HG03175 (cell line): ENCODE measurements at regions not wholly inside any gene's neighbourhood (a gene's known extent, or its start where the extent isn't known, plus 50 kb on each side); places are given as distances from the start of the nearest gene placed in this dataset.

Experiments
- ATAC-seq: cut with Tn5 transposase; IDR thresholded peaks from one replicate; pipeline ENCODE4 v1.9.1; 2021; ENCODE audit warnings: mild to moderate bottlenecking, moderate library complexity; ENCODE audit not compliant: unreplicated experiment

DNA sequence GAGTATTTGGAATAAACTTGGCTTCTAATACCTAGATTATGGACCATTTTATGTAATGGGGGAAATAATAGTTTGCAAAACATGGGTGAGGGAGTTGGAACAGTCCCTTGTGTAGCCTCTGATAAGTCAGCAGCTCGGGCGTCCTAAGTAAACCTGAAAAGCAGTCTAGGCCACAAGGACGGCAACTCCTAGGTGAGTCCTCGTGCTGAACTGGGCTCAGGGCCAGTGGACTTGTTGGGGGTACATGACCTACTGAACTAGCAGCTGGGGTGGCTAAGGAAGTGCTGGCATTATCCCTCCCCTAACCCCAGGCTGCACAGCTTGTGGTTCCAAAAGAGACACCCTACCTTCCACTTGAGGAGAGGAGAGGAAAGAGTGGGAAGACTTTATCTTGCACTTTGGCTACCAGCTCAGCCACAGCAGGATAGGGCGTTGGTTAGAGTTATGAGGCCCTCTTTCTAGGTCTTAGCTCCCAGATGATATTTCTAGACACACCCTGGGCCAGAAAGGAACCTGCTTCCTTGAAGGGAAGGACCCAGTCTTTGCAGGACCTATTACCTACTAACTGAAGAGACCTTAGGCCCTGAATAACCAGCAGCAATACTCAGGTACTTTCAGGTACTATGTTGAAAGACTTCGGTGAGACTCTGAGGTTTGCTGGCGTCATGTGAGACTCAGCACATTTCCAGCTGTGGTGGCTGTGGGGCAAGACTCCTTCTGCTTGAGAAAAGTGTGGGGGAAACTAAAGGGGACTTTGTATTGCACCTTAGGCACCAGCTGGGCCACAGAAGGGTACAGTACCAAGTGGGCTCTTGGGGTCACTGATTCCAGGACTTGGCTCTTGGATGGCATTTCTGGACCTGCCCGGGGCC, 71.0 kb downstream of the AQP4 start:
- ATAC-seq = no peak

DNA sequence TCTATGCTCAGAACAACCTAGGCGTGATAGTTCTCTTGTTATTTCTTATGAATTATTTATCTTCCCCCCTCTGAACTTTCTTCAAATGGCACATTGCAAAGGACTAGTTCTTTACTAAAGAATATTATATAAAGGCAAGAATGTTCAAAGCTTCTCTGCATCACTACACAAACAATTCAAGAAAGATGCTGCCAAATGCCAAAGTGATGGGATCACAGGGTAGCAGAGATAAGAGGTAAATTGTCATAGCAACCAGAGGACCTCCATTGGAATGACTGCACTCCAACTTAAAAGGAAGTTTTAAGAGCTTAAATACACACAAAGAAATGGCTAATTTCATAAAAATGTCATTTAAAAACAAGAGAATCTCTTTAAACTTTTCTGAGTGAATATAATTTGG, 72.8 kb downstream of the AQP4 start:
- ATAC-seq = no peak

GRCh38 chr18:26791676-26792075, 73.8 kb downstream of the AQP4 start:
- ATAC-seq = no peak

DNA sequence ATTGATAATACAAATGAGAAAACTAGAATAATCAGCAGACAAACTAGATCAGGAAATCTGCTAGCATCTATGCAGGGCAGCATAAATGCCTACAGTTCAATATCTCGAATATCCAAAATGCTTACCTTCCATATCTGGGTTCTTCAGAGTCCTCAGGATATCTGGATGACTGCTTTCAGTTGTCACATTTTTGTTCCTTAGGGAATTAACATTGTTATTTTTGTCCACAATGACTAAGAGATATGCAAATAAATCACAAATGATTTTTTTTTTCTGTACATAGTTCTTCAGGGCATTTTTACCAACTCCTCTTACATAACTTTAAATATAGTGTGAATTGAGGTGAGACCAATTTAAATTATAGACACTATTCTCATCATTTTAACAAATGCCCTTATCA, 80.9 kb downstream of the AQP4 start:
- ATAC-seq = no peak

GRCh38 chr18:26783170-26783569, 82.3 kb downstream of the AQP4 start:
- no peak for ATAC-seq

- ATAC-seq = no peak
Measured at GRCh38 chr18:26780520-26781325, 84.8 kb downstream of the AQP4 start.

GRCh38 chr18:26778054-26778393, 87.5 kb downstream of the AQP4 start:
- ATAC-seq = no peak

GRCh38 chr18:26777351-26778053, 88.0 kb downstream of the AQP4 start:
- no peak for ATAC-seq

DNA sequence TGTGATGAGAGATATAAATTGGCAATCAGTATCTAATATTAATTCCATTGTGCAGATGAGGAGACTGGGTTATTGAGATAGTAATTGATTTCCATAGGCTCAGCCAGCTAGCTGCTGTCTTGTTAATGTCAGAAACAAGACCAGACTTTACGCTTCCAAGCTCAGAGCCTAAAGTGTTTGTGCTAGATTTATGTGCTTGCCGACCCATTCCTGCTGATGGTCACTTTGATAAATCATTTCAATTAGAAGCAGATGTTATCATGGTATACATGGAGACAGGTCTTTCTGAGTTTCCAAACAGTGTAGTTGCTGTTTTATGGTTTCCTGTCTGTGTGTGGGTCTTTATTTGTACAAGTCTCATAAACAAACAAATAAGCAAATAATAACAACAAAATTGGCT, 92.8 kb downstream of the AQP4 start:
- ATAC-seq = no peak

GRCh38 chr18:26771524-26771923, 94.0 kb downstream of the AQP4 start:
- peak; percentile 56 for ATAC-seq

DNA sequence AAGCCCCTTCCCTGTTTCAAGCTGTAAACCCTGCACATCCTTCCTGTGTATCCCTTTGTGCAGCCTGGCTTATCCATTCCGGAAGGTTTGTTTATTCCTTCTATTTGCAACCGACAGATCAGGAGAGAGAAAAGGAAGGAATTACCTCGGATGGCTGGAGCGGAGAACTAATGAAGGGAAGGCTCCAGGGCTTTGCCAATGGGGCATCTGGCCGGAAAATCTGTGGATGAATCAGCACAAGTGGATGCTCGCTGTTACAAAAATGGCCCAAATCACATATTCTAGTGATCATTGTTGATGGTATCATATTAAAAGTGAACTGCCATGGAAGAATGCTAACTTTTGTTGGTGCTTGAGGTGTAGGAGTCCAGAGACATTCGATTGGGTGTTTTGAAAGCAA, 97.1 kb downstream of the AQP4 start:
- ATAC-seq = no peak

DNA sequence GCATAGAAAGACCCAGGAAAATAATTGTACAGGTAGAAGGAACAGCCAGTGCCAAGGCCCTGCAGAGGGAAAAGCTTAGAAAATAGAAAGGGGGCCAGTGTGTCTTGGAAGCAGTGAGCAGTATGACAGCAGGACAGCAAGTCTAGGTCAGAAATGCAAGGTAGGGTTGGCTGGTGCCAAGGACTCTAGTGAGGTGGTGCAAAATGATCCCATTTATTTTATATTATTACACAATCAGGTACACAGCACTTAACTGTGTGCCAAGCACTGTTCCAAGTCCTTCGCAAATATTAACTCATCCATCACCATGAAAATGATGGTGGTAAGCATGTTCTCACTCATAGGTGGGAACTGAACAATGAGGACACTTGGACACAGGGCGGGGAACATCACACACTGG, 100.0 kb downstream of the AQP4 start:
- no peak for ATAC-seq

- ATAC-seq = no peak
Measured at GRCh38 chr18:26764586-26764985, 100.9 kb downstream of the AQP4 start.

GRCh38 chr18:26764177-26764576, 101.3 kb downstream of the AQP4 start:
- ATAC-seq = no peak

- ATAC-seq = no peak
Measured at GRCh38 chr18:26763446-26764110, 101.9 kb downstream of the AQP4 start.

DNA sequence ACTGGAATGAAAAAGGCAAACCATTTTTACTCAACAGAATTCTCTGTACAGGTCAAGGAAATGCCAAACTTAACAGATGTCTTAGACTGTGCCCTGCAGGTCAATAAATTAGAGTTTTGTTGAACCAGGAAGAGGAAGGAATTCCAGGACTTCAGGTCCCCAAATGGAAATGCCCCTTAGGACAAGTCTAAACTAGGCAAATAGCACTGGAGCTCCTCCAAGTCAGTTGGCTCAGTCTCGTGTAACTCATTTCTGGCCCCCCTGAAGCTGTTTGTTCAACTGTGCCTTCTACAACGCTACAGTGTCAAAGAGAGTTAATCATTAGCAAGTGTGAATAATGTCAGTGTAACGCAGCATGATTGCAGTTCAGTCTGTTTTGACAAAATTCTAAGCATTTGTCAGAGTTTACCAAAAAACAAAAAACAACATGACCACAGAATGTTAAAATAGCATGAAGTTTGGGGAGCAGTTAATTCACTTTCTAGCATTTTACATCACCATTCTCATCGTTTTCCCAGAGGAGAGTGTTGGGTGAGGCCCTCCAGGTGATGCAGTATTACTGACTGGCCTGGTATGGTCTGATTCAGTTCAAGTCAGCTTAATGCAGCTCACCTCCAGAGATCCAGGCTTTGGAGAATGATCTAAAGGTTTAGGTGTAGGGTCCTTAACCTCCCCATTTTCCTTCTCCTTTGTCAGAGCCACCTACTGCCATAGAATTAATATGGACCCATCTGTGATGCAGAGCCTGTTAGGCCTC, 108.1 kb downstream of the AQP4 start:
- no peak for ATAC-seq

- ATAC-seq = no peak
Measured at GRCh38 chr18:26756556-26756955, 109.0 kb downstream of the AQP4 start.

DNA sequence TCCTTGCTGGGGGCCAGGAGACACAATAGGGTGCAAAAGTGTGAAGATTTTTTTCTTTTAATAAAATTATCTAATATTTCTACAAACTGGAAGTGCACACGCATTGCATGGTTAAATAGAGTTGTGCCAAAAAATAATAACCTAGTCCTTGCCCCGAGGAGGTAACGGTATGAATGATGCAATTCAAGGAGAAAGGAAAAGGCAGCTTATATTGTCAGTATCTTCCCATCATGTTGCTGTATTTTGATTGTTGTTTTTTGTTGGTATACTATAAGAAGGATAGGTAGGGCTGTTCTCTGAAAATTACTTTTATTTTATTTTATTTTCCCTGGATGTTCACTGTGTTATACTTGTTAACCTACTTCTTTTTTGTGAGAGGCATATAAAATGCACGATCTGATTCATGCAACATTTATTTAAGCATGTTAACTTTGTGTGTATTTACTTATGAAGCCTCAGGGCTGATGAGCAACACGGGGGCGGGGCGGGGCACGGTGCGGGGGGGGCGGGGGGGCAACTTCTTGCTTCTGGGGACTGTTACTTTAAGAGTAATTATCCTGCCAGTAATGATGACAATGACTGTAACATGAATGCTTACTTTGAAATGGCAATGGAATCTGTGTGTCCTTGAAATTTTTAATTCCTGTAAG, 118.6 kb downstream of the AQP4 start:
- no peak for ATAC-seq

DNA sequence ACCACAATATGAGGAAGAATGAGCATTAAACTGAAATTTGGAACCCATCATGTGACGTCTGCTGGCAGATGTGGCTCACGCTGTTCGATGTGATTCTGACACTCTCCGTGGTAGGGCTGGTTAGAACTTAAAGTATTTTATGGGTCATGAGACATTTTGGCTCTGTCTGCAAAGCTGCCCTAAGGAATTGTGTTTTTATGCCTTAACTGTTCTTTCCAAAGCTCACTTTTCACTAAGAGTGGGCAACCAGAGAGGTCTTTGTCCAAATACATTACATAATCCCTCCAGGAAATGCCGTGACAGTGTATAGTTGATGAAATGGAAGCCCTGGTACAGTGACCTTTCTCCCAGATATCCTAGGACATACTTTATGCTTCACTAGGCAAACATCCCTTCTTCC, 119.1 kb downstream of the AQP4 start:
- ATAC-seq = no peak
